Liver (tissue), 8 donors: ENCODE measurements at regions not wholly inside any gene's neighbourhood (a gene's known extent, or its start where the extent isn't known, plus 50 kb on each side); places are given as distances from the start of the nearest gene placed in this dataset.
A peak's percentile ranks its signal among the peaks of the same experiment; 100 is the strongest.

Source experiments
- DNase-seq: peaks from one replicate; pipeline ENCODE4 v3.0.0-alpha.2; 2017; ENCODE audit warnings: low spot score
- H3K27ac ChIP-seq, 2 donors: one replicate each; pipeline ENCODE4 v1.7.0; 2013; ENCODE audit warnings: inconsistent platforms in 2 of 2, low read length in 2 of 2, control low read depth in 1 of 2, low read depth in 1 of 2, mild to moderate bottlenecking in 1 of 2
- H3K27me3 ChIP-seq, 4 donors: one replicate each; pipeline versions ENCODE4 v1.6.1 to v1.7.0; 2013; ENCODE audit warnings: low read length in 3 of 4, inconsistent platforms in 1 of 4, mild to moderate bottlenecking in 1 of 4, moderate library complexity in 1 of 4; ENCODE audit not compliant: control insufficient read depth in 4 of 4, insufficient read depth in 4 of 4
- H3K36me3 ChIP-seq, 4 donors: one replicate each; pipeline versions ENCODE4 v1.6.1 to v1.7.0; 2013; ENCODE audit warnings: low read length in 3 of 4, mild to moderate bottlenecking in 3 of 4, low read depth in 1 of 4, moderate library complexity in 1 of 4; ENCODE audit not compliant: control insufficient read depth in 4 of 4, insufficient read depth in 3 of 4
- H3K4me1 ChIP-seq, 4 donors: one replicate each; pipeline versions ENCODE4 v1.6.1 to v1.7.0; 2013; ENCODE audit warnings: low read length in 3 of 4, mild to moderate bottlenecking in 3 of 4, moderate library complexity in 1 of 4; ENCODE audit not compliant: control insufficient read depth in 4 of 4, insufficient read depth in 4 of 4
- H3K4me3 ChIP-seq, 3 donors: one replicate each; pipeline versions ENCODE4 v1.6.1 to v1.7.0; 2013; ENCODE audit warnings: low read length in 3 of 3, control low read depth in 1 of 3, low read depth in 1 of 3, mild to moderate bottlenecking in 1 of 3
- H3K9ac ChIP-seq, 2 donors: one replicate each; pipeline ENCODE4 v1.7.0; 2013; ENCODE audit warnings: low read length in 2 of 2, mild to moderate bottlenecking in 2 of 2, moderate library complexity in 2 of 2, control low read depth in 1 of 2, low read depth in 1 of 2
- H3K9me3 ChIP-seq, 4 donors: one replicate each; pipeline versions ENCODE4 v1.6.1 to v1.7.0; 2013; ENCODE audit warnings: low read length in 3 of 4; ENCODE audit not compliant: control insufficient read depth in 4 of 4
- EGR1 ChIP-seq, 2 donors: IDR thresholded peaks; 2 replicates each; pipeline ENCODE4 v1.6.1; 2016 to 2018; ENCODE audit warnings: antibody characterized with exemption in 2 of 2, low read depth in 2 of 2
- FOXA1 ChIP-seq: IDR thresholded peaks from 2 replicates; pipeline ENCODE4 v1.6.1; 2016; ENCODE audit warnings: antibody characterized with exemption
- FOXA2 ChIP-seq: IDR thresholded peaks from 2 replicates; pipeline ENCODE4 v1.6.1; 2016; ENCODE audit warnings: antibody characterized with exemption
- GABPA ChIP-seq, 2 donors: IDR thresholded peaks in 1 of 2; conservative IDR thresholded peaks in 1 of 2; 2 replicates each; pipeline ENCODE4 v1.6.1; 2016; ENCODE audit warnings: antibody characterized with exemption in 2 of 2, mild to moderate bottlenecking in 1 of 2, moderate library complexity in 1 of 2
- HNF4A ChIP-seq, 2 donors: conservative IDR thresholded peaks; 2 replicates each; pipeline ENCODE4 v1.6.1; 2016; ENCODE audit warnings: antibody characterized with exemption in 2 of 2, mild to moderate bottlenecking in 2 of 2
- HNF4G ChIP-seq: IDR thresholded peaks from 2 replicates; pipeline ENCODE4 v1.6.1; 2016; ENCODE audit warnings: antibody characterized with exemption
- JUND ChIP-seq, 2 donors: IDR thresholded peaks; 2 replicates each; pipeline ENCODE4 v1.6.1; 2016; ENCODE audit warnings: antibody characterized with exemption in 2 of 2
- NR2F2 ChIP-seq: IDR thresholded peaks from 2 replicates; pipeline ENCODE4 v1.6.1; 2016; ENCODE audit warnings: antibody characterized with exemption
- RAD21 ChIP-seq, 2 donors: IDR thresholded peaks; 2 replicates each; pipeline ENCODE4 v1.6.1; 2016; ENCODE audit warnings: antibody characterized with exemption in 2 of 2, mild to moderate bottlenecking in 2 of 2
- RXRA ChIP-seq, 2 donors: IDR thresholded peaks; 2 replicates each; pipeline ENCODE4 v1.6.1; 2017 to 2018; ENCODE audit warnings: antibody characterized with exemption in 2 of 2, mild to moderate bottlenecking in 1 of 2
- SP1 ChIP-seq: IDR thresholded peaks from 2 replicates; pipeline ENCODE4 v1.6.1; 2018; ENCODE audit warnings: antibody characterized with exemption, mild to moderate bottlenecking
- TAF1 ChIP-seq: conservative IDR thresholded peaks from 2 replicates; pipeline ENCODE4 v1.6.1; 2016; ENCODE audit warnings: antibody characterized with exemption, mild to moderate bottlenecking
- YY1 ChIP-seq: IDR thresholded peaks from 2 replicates; pipeline ENCODE4 v1.6.1; 2016; ENCODE audit warnings: antibody characterized with exemption, mild to moderate bottlenecking
- WGBS: extraction: QIAGEN DNeasy Blood & Tissue Kit; methylation state at CpG from one replicate; pipeline ENCODE4 v1.1.7; 2013; 5-methylcytosine and 5-hydroxymethylcytosine counted together
- TF ChIP-seq, protein P1 (sequence below): IDR thresholded peaks from 2 replicates; pipeline ENCODE4 v1.6.1; 2016; ENCODE audit warnings: antibody characterized with exemption
- TF ChIP-seq, protein P2 (sequence below): IDR thresholded peaks from 2 replicates; pipeline ENCODE4 v1.6.1; 2016; ENCODE audit warnings: antibody characterized with exemption, mild to moderate bottlenecking
- TF ChIP-seq, protein P3 (sequence below): IDR thresholded peaks from 2 replicates; pipeline ENCODE4 v1.6.1; 2016; ENCODE audit warnings: antibody characterized with exemption
- TF ChIP-seq, protein P4 (sequence below): fragments of 150-350 bp; IDR thresholded peaks from 2 replicates; pipeline ENCODE4 v1.5.1; 2017; ENCODE audit warnings: improper control_type of control experiment, low read depth, low read length; ENCODE audit not compliant: missing input control
- TF ChIP-seq, protein P5 (sequence below): IDR thresholded peaks from 2 replicates; pipeline ENCODE4 v1.6.1; 2016; ENCODE audit warnings: antibody characterized with exemption
- donor health status: healthy.
- donor health status: healthy.
- donor health status: healthy.
- donor health status: healthy.
- donor health status: healthy.

DNA sequence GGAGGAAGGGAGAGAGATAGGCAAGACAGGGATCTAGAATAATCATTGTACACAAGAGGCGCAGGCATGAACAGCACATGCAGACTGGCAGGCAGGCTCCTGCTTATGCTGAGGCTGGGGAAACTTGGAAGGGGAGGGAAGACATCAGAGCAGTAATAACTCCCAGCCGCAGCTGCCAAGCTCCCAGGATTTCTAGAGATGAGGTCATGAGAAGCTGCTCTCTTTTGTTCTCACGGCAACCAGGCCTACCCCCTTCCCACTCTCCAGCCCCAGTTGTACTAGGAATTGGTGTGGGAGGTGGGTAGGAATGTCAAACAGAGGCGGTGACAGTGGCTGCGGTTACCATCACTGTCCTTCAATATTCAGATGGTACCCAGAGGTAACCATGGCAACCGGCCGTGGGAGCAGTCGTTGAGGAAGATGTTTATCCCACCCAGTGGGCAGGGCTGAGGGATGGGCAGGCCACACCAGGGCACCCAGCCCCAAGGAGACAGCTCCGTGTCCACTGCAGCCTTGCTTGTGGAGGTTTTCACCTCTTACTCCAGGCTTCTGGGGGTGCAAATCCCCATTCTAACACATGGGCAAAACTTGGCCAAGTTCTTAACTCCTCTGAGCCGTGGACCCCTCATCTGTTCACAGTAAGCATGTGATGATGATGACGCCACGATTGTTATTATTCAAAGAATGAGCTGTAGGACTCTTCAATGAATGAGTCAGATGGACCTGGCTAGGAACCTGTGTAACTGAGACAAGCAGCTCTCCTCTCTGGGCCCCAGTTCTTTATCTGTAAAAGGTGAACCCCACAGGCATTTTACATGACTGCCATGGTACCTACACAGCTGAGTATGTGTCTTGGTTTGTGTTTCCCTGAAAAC, 360.8 kb upstream of the PROK2 start:
- 87% methylated on average over 12 of the region's 12 CpGs for WGBS
- H3K27ac ChIP-seq = peak overlapping the region in 1 of 2 donors; percentile 73

DNA sequence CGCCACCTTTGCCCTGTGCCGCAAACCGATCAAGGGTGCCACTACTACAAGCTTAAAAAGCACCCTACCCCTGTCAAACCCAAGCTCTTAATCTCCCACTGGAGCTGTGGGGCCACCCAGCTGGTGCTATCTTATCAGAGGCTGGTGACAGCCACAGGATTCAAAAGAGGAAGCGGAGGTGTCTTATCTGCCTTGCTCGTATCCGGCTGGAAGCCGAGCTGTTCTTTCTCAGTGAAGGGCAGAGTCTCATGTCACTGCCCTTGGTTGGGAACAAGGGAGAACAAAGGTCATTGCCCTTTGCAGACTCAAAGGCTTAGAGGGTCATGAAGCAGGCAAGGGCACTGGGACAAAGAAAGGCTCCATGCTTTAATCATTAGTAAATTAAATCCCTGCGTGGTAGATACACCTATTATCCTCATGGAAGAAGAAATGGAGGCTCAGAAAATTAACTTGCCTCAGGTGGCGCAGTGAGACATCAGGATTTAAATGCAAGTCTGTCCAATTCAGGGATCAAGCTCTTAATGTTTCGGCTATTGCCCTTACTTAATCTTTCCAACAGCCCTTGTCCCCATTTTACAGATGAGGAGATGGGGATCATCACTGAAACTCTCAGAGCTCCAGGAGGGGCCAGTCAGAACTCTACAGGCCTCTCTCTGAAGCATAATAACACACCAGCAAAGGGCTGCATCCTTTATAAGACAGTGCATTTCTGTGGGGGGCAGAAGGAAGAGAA, 360.0 kb upstream of the PROK2 start:
- peaks cover 0 to 6% (median 0%) of the 10 kb centered on the region in 4 donors for H3K9me3 ChIP-seq
- no peaks in the 10 kb centered on the region for H3K36me3 ChIP-seq
- H3K27me3 ChIP-seq = no peaks in the 10 kb centered on the region
- no peak overlapping the region for H3K9ac ChIP-seq
- peaks cover 1 to 21% (median 19%) of the 10 kb centered on the region in 4 donors for H3K4me1 ChIP-seq
- TF ChIP-seq, protein P1, sequence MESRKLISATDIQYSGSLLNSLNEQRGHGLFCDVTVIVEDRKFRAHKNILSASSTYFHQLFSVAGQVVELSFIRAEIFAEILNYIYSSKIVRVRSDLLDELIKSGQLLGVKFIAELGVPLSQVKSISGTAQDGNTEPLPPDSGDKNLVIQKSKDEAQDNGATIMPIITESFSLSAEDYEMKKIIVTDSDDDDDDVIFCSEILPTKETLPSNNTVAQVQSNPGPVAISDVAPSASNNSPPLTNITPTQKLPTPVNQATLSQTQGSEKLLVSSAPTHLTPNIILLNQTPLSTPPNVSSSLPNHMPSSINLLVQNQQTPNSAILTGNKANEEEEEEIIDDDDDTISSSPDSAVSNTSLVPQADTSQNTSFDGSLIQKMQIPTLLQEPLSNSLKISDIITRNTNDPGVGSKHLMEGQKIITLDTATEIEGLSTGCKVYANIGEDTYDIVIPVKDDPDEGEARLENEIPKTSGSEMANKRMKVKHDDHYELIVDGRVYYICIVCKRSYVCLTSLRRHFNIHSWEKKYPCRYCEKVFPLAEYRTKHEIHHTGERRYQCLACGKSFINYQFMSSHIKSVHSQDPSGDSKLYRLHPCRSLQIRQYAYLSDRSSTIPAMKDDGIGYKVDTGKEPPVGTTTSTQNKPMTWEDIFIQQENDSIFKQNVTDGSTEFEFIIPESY = peak; percentile 83
- TF ChIP-seq TAF1 = no peak
- TF ChIP-seq FOXA1 = peak; percentile 44
- peak; percentile 96 for TF ChIP-seq HNF4G
- TF ChIP-seq JUND (IDR thresholded peaks at IDR 0.05) = peak; percentile 57 to 94
- TF ChIP-seq HNF4A (conservative IDR thresholded peaks at IDR 0.05) = peak; percentile 99
- TF ChIP-seq SP1 = peak; percentile 97
- peak; percentile 100 for TF ChIP-seq RXRA (IDR thresholded peaks at IDR 0.05)
- TF ChIP-seq, protein P2, sequence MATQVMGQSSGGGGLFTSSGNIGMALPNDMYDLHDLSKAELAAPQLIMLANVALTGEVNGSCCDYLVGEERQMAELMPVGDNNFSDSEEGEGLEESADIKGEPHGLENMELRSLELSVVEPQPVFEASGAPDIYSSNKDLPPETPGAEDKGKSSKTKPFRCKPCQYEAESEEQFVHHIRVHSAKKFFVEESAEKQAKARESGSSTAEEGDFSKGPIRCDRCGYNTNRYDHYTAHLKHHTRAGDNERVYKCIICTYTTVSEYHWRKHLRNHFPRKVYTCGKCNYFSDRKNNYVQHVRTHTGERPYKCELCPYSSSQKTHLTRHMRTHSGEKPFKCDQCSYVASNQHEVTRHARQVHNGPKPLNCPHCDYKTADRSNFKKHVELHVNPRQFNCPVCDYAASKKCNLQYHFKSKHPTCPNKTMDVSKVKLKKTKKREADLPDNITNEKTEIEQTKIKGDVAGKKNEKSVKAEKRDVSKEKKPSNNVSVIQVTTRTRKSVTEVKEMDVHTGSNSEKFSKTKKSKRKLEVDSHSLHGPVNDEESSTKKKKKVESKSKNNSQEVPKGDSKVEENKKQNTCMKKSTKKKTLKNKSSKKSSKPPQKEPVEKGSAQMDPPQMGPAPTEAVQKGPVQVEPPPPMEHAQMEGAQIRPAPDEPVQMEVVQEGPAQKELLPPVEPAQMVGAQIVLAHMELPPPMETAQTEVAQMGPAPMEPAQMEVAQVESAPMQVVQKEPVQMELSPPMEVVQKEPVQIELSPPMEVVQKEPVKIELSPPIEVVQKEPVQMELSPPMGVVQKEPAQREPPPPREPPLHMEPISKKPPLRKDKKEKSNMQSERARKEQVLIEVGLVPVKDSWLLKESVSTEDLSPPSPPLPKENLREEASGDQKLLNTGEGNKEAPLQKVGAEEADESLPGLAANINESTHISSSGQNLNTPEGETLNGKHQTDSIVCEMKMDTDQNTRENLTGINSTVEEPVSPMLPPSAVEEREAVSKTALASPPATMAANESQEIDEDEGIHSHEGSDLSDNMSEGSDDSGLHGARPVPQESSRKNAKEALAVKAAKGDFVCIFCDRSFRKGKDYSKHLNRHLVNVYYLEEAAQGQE = peak; percentile 78
- TF ChIP-seq, protein P3, sequence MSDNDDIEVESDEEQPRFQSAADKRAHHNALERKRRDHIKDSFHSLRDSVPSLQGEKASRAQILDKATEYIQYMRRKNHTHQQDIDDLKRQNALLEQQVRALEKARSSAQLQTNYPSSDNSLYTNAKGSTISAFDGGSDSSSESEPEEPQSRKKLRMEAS = peak; percentile 95
- peak; percentile 88 for TF ChIP-seq YY1
- TF ChIP-seq, protein P4, sequence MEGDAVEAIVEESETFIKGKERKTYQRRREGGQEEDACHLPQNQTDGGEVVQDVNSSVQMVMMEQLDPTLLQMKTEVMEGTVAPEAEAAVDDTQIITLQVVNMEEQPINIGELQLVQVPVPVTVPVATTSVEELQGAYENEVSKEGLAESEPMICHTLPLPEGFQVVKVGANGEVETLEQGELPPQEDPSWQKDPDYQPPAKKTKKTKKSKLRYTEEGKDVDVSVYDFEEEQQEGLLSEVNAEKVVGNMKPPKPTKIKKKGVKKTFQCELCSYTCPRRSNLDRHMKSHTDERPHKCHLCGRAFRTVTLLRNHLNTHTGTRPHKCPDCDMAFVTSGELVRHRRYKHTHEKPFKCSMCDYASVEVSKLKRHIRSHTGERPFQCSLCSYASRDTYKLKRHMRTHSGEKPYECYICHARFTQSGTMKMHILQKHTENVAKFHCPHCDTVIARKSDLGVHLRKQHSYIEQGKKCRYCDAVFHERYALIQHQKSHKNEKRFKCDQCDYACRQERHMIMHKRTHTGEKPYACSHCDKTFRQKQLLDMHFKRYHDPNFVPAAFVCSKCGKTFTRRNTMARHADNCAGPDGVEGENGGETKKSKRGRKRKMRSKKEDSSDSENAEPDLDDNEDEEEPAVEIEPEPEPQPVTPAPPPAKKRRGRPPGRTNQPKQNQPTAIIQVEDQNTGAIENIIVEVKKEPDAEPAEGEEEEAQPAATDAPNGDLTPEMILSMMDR = no peak
- TF ChIP-seq GABPA (IDR thresholded peaks at IDR 0.05 in 1 of 2, conservative IDR thresholded peaks at IDR 0.05 in 1 of 2) = peak in 1 of 2 donors; percentile 70
- TF ChIP-seq NR2F2 = peak; percentile 100
- TF ChIP-seq EGR1 (IDR thresholded peaks at IDR 0.05; ENCODE audit: low read depth in 2 of 2) = peak; percentile 43 to 69
- TF ChIP-seq, protein P5, sequence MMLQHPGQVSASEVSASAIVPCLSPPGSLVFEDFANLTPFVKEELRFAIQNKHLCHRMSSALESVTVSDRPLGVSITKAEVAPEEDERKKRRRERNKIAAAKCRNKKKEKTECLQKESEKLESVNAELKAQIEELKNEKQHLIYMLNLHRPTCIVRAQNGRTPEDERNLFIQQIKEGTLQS = peak; percentile 60
- peak; percentile 72 to 74 for TF ChIP-seq RAD21 (IDR thresholded peaks at IDR 0.05)
- peak; percentile 70 for TF ChIP-seq FOXA2
- peak overlapping the region; percentile 73 to 88 for H3K27ac ChIP-seq
- H3K4me3 ChIP-seq = no peak overlapping the region
- no peak for DNase-seq
- WGBS = 26% methylated on average over 10 of the region's 10 CpGs

More for the DNA sequence above, 360.8 kb upstream of the PROK2 start:
- H3K9me3 ChIP-seq = peaks cover 0 to 6% (median 0%) of the 10 kb centered on the region in 4 donors
- no peak overlapping the region for H3K4me3 ChIP-seq
- H3K4me1 ChIP-seq = peaks cover 1 to 29% (median 25%) of the 10 kb centered on the region in 4 donors
- H3K9ac ChIP-seq = no peak overlapping the region
- no peaks in the 10 kb centered on the region for H3K27me3 ChIP-seq
- H3K36me3 ChIP-seq = no peaks in the 10 kb centered on the region
- no peak for TF ChIP-seq YY1
- TF ChIP-seq, protein P3 = no peak
- no peak for TF ChIP-seq HNF4G
- TF ChIP-seq HNF4A (conservative IDR thresholded peaks at IDR 0.05) = no peak
- TF ChIP-seq JUND (IDR thresholded peaks at IDR 0.05) = no peak
- no peak for TF ChIP-seq FOXA1
- TF ChIP-seq RAD21 (IDR thresholded peaks at IDR 0.05) = no peak
- TF ChIP-seq, protein P5 = no peak
- no peak for DNase-seq
